ENCODE measurements at regions not wholly inside any gene's neighbourhood (a gene's known extent, or its start where the extent isn't known, plus 50 kb on each side); places are given as distances from the start of the nearest gene placed in this dataset.
A peak's percentile ranks its signal among the peaks of the same experiment; 100 is the strongest.

DNA sequence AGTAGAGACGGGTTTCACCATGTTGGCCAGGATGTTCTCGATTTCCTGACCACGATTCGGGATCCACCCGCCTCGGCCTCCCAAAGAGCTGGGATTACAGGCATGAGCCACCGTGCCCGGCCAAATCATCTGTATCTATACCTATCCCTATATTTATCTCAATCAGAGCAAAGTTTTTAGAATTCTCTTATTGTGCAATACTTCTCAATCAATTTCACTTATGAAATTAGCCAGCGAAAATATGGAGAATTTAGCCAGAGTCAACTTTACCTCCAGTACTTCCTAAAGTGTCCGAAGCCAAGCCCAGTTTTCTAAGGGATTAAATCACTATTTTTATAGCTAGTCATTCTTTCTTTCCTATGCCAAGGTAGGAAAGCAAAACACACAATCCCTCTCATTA, 319.1 kb upstream of the PFKP start:
- no peak overlapping the region for H2AK9ac ChIP-seq (replicated peaks; ENCODE audit: low read depth, low read length, poor library complexity)
- no peak overlapping the region for H4K91ac ChIP-seq (ENCODE audit: insufficient read depth, low read depth, low read length)
- peaks cover 13% of the 10 kb centered on the region for H3K9me3 ChIP-seq (ENCODE audit: control insufficient read depth, insufficient read depth, low read length)
- ChIA-PET CTCF (no interaction called here), POLR2A (ENCODE audit: unreplicated experiment) (no interaction called here)
- no peaks in the 10 kb centered on the region for H3K79me1 ChIP-seq (ENCODE audit: low read depth in 1 of 2, low read length in 2 of 2)
- in situ Hi-C loops (cut with MboI; ENCODE audit: low sequenced_read_pairs) = no loop called here
- H3K56ac ChIP-seq (ENCODE audit: extremely low read depth, insufficient read depth, low read length) = no peak overlapping the region
- H3K9ac ChIP-seq (ENCODE audit: low read depth, low read length) = no peak overlapping the region
- no peak overlapping the region for H2BK15ac ChIP-seq (ENCODE audit: low read depth, low read length)
- dilution Hi-C loops (cut with HindIII; ENCODE audit: low sequenced_read_pairs, unreplicated experiment) = no loop called here
- H2AFZ ChIP-seq (replicated peaks; ENCODE audit: low read length, poor library complexity) = no peak overlapping the region
- no peak overlapping the region for H3K4me2 ChIP-seq (ENCODE audit: low read depth, low read length)
- H3K4me3 ChIP-seq (ENCODE audit: insufficient read depth, low read depth, low read length) = no peak overlapping the region
- no peak overlapping the region for H2BK120ac ChIP-seq (ENCODE audit: low read depth, low read length)
- BruUV-seq (replicated peaks) = no TSS peak
- H4K8ac ChIP-seq (ENCODE audit: low read depth in 2 of 2, low read length in 2 of 2) = no peak overlapping the region
- H4K5ac ChIP-seq (ENCODE audit: low read depth, low read length) = no peak overlapping the region
- no peak overlapping the region for H3K14ac ChIP-seq (replicated peaks; ENCODE audit: low read depth, low read length)
- no peak overlapping the region for H3K4ac ChIP-seq (ENCODE audit: low read depth, low read length)
- H3K9me1 ChIP-seq (ENCODE audit: insufficient read depth, low read length) = no peaks in the 10 kb centered on the region
- no peak overlapping the region for H3K23ac ChIP-seq (ENCODE audit: low read depth, low read length)
- no peak overlapping the region for H2BK20ac ChIP-seq (ENCODE audit: low read depth, low read length)
- no peak for DNase-seq
- H3K27me3 ChIP-seq (ENCODE audit: control insufficient read depth, insufficient read depth, low read length) = no peaks in the 10 kb centered on the region
- H2AK5ac ChIP-seq (ENCODE audit: low read depth, low read length) = no peak overlapping the region
- no peak overlapping the region for H3K27ac ChIP-seq (ENCODE audit: insufficient read depth, low read length)
- no peaks in the 10 kb centered on the region for H3K4me1 ChIP-seq (ENCODE audit: control insufficient read depth, insufficient read depth, low read length)
- H4K20me1 ChIP-seq (ENCODE audit: insufficient read depth, low read length) = no peaks in the 10 kb centered on the region
- no peak overlapping the region for H2BK5ac ChIP-seq (ENCODE audit: low read depth, low read length, poor library complexity, severe bottlenecking)
- H3K36me3 ChIP-seq (ENCODE audit: control insufficient read depth, insufficient read depth, low read length) = no peaks in the 10 kb centered on the region
- ATAC-seq (ENCODE audit: low read depth) = no peak
- 75% methylated on average over 4 of the region's 10 CpGs; no CpG with 5 or more reads in 1 of the 2 experiments for WGBS, 2 experiments (ENCODE audit: extremely low coverage in 2 of 2, insufficient read length in 1 of 2)
- TF ChIP-seq, protein P1, sequence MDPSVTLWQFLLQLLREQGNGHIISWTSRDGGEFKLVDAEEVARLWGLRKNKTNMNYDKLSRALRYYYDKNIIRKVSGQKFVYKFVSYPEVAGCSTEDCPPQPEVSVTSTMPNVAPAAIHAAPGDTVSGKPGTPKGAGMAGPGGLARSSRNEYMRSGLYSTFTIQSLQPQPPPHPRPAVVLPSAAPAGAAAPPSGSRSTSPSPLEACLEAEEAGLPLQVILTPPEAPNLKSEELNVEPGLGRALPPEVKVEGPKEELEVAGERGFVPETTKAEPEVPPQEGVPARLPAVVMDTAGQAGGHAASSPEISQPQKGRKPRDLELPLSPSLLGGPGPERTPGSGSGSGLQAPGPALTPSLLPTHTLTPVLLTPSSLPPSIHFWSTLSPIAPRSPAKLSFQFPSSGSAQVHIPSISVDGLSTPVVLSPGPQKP (IDR thresholded peaks at IDR 0.05; ENCODE audit: borderline replicate concordance, low read depth, low read length) = no peak
- peak; percentile 64; the same call in 1 of the 2 replicates for TF ChIP-seq CEBPB (IDR thresholded peaks at IDR 0.05; ENCODE audit: low read depth, low read length)
- no peak for TF ChIP-seq MXI1 (IDR thresholded peaks at IDR 0.05; ENCODE audit: borderline replicate concordance, low read depth, low read length)
- H3K18ac ChIP-seq (ENCODE audit: low read depth, low read length) = no peak overlapping the region
- intact Hi-C loops (cut with micrococcal nuclease) = no loop called here
